AG10803 (cell line): ENCODE measurements at regions not wholly inside any gene's neighbourhood (a gene's known extent, or its start where the extent isn't known, plus 50 kb on each side); places are given as distances from the start of the nearest gene placed in this dataset.

Experiments
- DNase-seq: peaks from one replicate; pipeline ENCODE4 v3.0.0; 2010; ENCODE audit warnings: low read depth
- H3K4me3 ChIP-seq: 2 replicates; pipeline ENCODE4 v1.5.1; 2011; ENCODE audit warnings: mild to moderate bottlenecking, low read length, control low read depth
- TF ChIP-seq, protein P1 (sequence below): conservative IDR thresholded peaks from 2 replicates; pipeline ENCODE4 v1.5.1; 2011; ENCODE audit warnings: mild to moderate bottlenecking, low read length, control low read depth, inconsistent platforms

DNA sequence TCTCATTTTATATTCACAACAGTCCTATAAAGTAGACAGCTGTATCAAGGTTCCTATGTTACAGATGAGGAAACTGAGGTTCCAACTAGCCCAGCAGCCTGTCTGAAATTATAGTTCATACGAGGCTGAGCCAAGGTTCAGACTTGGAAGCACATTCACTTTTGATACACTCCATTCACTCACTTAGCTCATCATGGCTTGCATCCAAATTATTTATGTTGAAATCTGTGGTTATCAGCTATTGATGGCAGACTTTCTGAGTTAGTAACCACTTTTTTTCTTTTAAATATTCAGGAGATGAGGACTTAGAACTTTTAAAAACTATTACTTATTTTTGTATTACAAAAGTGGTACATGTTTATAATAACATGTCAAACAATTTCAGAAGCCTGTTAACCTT is 188.2 kb downstream of the MTX2 start:
- DNase-seq: peak; percentile 50
- TF ChIP-seq, protein P1, sequence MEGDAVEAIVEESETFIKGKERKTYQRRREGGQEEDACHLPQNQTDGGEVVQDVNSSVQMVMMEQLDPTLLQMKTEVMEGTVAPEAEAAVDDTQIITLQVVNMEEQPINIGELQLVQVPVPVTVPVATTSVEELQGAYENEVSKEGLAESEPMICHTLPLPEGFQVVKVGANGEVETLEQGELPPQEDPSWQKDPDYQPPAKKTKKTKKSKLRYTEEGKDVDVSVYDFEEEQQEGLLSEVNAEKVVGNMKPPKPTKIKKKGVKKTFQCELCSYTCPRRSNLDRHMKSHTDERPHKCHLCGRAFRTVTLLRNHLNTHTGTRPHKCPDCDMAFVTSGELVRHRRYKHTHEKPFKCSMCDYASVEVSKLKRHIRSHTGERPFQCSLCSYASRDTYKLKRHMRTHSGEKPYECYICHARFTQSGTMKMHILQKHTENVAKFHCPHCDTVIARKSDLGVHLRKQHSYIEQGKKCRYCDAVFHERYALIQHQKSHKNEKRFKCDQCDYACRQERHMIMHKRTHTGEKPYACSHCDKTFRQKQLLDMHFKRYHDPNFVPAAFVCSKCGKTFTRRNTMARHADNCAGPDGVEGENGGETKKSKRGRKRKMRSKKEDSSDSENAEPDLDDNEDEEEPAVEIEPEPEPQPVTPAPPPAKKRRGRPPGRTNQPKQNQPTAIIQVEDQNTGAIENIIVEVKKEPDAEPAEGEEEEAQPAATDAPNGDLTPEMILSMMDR: no peak
- H3K4me3 ChIP-seq: no peak overlapping the region

DNA sequence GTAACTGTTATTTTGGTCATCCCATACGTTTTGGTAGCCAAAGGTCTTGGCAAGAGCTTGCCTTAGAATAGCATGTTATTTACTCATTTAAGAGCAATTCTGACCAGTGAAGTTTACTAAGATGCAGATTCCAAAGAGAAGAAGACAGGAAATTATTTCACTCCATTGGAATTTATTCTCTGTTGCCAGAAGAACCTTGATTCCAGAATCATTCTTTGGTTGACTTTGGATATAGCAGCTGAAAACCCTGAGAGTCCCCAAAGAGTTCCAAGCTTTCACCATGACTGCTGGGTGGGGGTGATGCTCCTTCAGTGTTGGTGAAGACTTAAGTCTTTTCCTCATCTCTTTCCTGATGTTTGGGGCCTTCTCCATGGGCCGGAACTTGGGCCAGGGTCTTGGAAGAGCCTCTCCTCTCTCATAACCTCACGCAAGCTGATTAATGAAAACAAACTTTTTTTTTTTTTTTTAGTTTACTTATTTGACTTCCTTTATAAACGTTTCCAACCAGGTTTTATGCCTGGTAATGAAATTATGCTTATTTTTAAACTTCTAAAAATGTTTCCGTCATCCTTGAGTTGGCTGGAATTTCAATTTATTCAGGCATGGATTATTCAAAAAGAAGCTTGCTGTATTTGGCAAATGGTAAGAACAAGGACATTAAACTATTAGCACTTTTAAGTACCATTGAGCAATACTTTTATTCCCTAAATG is 192.0 kb downstream of the MTX2 start:
- H3K4me3 ChIP-seq: no peak overlapping the region
- TF ChIP-seq, protein P1: no peak
- DNase-seq: peak; percentile 86

DNA sequence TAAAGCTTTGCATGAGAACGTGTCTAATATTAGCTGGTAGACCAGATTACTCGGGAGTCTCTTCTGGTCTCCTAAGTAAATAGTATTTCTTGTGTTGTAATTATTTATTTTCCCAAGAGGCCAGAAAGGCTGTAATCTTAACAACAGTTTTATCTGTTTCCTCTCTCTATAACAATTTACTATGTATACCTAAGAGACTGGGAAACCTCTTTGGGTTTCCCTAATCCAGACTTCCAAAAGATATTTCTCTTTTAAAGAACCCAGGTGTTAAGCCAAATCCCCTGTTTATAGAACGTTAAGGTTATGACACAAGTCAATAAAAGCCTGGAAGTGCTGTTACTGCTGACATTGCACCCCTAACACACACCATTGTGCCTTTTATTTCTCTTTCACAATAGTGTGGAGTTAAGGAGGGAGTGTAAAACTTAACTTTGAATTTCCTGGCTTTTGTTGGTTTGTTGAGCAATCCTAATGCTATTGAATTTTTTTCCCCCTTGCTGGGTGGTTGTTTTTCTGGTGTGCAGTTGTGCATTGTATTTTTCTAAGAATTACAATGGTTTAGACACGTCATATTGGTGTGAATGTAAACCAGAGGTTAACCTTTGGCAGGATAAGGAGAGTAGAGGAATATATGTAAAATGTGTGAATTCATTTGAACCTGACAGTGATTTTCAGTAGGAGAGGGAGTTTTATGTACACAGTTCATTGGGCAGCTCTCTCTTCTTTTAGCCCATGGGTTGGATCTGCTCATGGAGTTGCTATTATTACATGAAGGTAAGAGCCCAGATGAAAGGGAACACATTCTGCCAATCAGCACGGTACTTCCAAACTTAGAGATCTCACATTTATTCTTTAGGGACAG is 192.8 kb downstream of the MTX2 start:
- TF ChIP-seq, protein P1: no peak
- DNase-seq: peak; percentile 41
- H3K4me3 ChIP-seq: no peak overlapping the region

DNA sequence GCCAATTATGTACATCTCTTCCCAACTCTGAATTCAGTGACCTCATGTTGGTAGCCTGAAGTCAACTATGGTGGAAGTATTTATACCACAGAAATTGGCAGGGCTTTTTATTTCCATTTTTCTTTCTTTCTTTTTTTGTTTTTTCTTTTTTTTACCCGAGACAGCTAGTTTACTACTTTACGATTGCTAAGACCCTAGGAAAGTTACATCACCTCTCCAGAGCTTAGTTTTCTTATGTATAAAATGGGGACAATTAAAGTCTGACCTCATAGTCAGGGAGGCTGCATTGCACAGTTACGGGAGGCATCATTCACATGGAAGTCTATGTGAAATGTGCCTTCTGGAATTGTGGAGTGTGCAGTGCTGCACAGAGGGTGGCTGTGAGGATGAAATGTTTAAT is 194.3 kb downstream of the MTX2 start:
- H3K4me3 ChIP-seq: no peak overlapping the region
- DNase-seq: no peak
- TF ChIP-seq, protein P1: no peak

DNA sequence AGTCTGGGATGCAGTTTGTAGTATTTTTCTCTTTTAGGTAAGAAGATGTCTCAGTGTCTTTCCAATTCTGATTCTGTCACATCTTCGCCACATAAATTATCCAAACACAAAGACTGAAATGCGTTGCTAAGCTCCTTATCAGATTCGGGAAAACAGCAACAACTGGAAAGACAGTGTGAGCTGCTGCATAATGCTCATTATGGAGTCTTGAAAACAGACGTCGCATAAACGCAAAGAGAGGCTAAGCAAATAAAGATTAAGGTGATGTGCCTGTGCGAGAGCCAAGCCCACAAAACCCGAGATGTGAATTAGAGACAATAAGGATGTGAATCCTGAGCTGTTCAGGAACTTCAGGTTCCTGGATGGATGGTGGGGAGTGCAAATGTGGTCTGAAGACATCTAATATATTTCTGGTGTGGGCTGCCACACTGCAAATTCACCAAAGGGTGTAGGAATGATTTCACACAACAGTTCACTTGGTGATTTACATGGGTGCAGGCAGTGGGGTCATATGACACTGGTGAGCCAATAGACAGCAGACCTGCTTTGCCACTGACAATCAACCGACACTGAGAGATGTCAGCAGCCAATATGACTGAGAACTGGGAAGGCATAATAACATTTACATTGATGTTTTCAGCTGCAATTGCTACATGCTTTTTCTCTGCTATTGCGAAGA is 195.8 kb downstream of the MTX2 start:
- TF ChIP-seq, protein P1: no peak
- no peak overlapping the region for H3K4me3 ChIP-seq
- DNase-seq: no peak

DNA sequence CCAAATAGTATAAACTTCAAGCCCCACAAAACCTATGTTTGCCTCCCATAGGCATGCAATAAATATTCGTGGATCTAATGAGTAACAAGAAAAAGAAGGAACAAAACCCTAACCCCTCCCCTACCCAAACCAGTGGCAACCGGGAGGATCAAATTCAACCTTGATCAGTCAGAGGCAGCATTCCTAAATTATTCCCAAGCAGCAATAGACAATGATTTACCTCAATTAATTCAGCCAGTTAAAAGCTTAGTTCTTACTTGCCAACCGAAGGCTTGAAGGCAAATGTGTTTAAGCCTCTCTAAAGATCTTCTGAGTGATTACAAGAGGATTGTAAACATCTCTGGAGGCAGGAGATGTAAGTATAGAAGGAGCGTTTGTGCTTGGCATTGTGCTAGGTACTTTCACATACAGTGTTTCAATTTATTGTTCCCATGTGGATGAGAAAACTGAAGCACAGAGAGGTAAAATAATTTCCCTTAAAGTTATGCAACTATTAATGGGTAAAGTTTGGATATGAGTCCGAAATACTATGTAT is 197.7 kb downstream of the MTX2 start:
- TF ChIP-seq, protein P1: no peak
- H3K4me3 ChIP-seq: no peak overlapping the region
- no peak for DNase-seq
